GM18517 (cell line): ENCODE measurements at regions not wholly inside any gene's neighbourhood (a gene's known extent, or its start where the extent isn't known, plus 50 kb on each side); places are given as distances from the start of the nearest gene placed in this dataset.

Experiments used
- ATAC-seq: cut with Tn5 transposase; IDR thresholded peaks from one replicate; pipeline ENCODE4 v1.9.1; 2021; ENCODE audit warnings: mild to moderate bottlenecking, moderate library complexity; ENCODE audit not compliant: unreplicated experiment

DNA sequence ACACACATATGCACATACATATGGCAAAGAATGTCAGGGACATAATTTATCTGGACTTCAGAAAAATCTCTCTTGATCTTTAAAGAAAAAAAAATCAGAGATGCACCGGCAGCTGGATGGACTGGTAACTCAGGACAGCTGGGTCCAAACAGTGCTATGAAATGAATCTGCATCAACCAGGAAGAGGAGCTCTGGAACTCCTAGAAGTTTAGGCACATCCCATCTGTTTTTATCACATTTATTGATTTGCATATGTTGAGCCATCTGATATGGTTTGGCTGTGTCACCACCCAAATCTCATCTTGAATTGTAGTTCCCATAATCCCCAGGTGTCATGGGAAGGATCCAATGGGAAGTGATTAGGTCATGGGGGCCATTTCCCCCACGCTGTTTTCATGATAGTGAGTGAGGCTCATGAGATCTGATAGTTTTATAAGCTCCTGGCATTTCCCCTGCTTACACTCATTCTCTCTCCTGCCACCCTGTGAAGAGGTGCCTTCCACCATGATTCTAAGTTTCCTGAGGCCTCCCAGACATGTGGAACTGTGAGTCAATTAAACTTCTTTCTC lies 87.7 kb upstream of the AKIP1 start:
- ATAC-seq = no peak

DNA sequence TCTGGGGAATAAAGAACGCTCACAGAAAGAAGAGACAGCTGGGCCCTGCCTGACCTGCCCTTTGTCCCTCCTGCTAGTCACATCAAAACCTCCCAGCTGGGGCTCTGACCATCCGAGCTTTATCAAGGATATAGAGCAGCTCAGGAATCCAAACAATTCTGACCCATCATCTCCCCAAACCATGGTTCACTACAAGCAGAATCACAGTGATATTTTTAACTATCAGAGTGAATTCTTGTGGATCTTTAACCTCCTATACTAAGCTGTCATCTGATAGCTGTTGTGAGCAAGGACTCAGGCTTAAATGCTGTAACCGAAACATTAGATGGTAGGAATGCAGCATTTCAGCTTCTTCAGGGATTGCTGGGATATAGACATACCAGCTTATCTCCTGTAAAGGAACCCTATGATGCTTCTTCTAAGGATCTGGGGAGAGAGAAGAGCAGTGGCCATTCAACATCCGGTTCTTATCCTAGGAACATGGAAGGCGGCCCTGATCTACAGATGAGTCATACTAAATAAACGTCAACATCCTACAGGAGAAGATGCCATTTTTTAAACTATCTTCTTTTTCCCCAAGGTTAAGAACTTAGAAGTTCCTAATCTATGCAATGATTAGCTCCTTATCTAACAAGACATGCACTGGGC lies 84.7 kb upstream of the AKIP1 start:
- ATAC-seq = no peak

DNA sequence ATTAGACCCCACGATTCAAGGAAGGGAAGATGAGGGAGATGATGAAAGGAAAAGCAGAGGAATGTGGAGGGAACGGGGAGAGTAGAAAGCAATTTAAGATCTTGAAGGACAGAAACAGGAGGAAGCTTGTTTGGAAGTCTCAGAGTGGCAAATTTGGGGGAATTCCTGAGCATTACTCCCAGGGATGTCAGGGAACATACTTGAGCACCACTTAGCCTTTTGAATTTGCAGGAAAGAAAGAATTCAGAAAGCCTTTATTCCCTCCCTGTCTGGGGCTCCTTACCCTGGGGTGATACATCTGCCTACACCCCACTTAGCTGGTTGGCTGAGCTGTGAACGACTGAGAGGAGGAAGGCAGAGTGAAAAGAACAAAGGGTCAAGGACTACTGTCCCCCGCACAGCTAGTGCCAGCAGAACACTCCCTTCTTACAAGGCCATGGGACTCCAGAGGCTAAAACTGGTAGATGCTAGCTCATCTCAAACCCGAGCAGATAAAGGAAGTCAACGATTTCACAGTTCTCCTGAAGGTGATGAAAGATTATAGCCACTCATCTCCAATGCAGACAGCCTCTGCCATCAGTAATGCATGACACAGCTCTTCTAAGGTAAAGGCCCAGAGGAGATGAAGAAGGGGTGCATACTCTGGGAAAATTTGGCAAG lies 84.0 kb upstream of the AKIP1 start:
- ATAC-seq = no peak

DNA sequence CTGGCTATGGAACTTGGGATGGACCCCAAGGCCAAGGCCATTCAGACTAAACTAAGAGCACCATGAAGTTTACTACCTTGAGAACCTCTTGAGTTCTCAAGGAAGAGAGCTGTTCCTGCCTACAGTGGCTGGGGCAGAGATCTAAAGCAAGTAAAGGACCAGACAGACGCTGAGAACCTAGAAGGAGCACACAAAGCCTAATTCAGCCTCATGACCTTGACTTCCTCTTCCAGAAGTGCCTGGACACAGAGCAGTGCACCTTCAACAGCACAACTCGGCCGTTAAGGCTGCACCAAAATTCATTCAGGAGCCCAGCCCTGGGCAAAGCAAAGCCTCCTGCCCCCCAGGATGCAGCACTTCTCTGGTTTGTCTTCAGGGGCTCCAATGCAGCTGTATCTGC lies 82.9 kb upstream of the AKIP1 start:
- ATAC-seq = no peak

DNA sequence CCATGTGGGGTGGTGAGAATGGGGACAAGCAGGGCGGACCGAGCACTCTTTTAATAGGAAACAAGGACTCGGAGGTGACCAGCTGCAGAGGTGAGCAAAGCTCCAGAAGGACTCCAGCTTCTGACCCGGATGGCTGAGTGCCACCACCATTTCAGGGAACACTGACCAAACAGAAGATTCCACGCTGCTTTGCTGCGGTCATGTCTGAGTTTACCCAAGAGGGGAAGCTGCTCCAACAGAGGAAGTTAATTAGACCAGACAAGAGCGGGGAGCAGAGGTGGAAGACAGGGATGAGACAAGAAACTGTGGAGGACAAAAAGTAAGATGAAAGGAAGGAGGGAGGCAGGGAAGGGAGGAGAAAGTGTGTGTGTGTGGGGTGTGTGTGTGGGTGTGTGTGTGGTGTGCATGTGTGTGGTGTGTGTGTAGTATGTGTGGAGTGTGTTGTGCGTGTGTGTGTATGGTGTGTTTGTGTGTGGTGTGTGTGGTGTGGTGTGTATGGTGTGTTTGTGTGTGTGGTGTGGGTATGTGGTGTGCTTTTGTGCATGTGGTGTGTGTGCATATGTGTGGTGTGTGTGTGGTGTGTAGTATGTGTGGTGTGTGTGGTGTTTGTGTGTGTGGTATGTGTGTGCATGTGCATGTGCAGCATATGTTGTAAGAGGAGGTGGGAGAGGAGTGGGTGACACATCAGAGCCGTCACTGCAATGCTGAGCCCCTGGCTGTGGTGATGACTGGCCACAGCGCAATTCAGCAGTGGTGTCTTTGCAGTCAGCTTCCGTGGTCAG lies 82.2 kb upstream of the AKIP1 start:
- ATAC-seq = no peak

DNA sequence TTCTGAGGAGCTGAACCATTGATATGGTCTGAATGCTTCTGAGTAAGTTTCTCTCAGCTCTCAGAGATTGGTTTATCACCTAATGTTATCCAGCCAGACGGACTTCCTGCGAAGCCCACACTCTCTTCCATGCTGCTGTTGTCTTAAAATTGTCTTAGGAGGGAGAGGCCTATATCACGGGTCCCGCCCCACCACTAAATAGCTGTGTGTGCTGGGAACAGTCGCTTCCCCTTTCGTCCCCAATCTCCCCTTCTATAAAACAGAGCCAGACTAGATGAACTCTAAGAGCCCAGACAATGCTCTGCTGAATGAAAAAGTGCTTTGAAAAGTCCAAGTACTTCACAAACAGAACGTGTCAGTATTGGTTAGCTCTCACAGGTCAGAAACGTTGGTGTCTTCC lies 81.4 kb upstream of the AKIP1 start:
- ATAC-seq = no peak

DNA sequence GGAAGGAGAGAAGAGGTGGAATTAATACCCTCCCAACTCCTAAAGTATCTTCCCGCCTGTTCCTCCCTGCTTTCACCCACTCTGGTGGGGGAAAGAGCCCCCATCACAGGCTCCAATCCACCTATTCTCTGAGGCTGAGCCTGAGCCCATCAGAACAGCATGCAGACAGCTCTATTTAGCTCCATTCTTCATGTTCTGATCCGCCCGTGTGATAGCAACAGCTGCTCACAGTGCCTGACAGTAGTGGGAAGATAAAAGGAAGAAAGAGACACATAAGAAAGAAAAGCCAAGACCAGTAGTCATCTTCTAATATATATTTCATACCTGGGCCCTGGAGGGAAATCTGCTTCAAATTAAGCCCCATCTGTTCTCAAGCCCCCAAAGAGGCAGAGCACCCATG lies 80.3 kb upstream of the AKIP1 start:
- ATAC-seq = no peak

DNA sequence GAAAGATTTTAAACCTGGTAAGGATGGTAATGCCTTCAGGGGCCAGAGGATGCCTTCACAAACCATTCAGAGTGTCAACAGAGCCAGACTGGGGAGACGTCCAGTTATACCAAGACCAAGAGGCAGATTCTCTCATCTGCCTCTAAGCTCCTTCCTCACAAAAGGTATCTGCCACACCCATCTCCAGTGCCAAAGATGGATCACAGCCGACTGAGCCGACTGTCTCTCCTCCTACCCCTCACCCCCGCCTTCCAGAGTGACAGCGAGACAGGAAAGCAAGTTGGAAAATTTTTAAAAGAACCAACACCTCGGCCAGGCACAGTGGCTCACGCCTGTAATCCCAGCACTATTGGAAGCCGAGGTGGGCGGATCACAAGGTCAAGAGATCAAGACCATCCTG lies 79.1 kb upstream of the AKIP1 start:
- no peak for ATAC-seq

DNA sequence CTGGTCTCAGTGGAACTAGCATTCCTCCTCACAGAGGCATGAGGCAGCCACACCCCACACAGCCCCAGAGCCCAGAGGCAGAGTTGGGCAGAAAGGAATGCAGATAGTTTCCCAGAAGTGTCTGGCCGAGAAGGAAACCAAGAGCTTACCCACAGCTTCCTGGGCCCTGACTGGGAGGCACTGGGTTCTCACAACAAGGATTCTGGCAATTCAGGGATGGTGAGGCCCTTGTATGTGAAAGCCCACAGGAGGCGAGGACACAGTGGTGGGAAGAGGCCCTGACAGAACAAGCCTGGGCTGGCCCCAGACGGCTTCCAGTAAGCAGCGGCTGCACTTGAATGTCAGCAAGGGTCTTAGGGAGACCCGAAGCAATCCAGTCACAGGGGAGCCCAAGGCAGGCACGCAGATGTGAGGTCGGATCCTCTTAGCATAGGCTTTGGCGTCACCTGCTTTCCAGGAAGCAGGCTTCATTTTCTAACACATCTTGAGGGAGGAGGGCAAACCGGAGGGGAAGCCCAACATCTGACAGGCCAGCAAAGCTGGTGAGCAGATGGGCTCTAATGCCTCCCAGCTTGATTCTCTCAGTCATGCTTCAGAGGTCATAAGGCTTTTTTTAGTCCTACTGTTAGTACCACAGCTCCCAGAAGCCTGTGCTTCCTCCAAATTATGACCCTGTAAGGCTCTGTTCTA lies 78.3 kb upstream of the AKIP1 start:
- ATAC-seq = peak; percentile 92

DNA sequence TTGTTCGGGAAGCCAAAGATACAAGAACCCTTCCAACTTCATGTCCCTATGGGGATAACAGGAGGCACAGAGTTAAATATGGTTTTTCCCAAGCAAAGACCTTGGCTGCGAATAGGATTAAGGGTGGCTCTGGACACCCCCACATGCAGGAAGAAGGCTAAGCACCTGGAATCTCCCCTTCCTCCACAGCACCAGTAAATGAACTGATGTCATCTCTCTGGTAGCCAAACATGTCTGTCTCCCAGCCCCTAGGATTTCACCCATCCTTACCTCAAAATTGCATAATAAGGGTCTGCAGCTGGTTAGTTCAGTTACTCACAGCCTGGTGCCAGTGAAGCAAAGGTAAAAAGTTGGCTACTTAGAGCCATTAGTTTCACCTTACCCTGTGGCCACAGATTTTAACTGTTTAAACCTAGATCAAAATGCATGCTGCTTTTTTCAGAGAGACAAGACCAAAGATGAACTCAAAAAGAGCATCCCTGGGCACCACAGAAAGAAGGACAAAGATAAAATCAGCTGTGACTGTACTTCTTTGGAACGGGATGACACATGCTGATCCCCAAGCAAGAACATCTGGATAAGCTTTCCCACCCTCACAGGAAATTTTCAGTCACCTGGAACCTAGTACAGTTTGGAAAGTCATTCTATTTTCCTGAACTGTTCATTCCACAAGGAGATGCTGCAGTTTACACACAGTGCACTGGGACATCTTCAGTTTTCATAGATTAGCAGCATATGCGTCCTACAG lies 77.2 kb upstream of the AKIP1 start:
- ATAC-seq = no peak

DNA sequence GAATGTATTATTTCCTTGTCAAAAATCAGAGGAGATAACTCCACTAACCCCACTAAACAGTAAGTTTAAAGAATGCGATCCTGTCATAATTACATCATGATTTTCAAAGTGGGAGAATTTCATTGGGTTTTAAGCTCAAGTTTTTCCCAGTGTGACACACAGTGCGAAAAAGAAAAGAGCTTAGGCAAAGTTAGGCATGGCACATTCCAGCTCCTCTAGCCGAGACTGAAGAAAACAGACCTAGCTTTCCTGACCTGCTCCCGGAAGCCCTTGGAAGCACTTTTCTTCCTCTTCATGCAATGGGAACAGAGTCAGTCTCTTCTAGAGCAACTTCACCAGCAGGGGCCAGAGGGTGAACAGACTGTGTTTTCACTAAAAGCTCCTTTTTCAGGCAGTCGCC lies 76.6 kb upstream of the AKIP1 start:
- ATAC-seq = no peak

DNA sequence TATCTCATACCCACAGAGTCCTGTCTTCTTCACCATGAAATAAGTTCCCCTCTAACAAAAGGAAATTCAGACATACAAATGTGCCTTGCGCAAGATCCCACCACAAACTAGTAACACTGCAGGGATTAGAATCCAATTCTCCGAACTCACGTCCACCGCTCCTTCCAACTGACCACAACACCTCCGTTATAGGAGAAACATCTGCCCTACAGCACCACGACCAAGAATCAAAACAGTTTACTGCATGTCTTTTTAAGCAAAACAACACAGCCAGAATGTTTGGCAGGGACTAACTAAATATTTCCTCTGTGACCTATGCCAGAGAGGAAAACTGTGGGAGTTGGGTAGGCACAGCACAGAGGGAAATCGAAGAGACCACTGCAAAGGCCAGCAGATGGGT lies 72.7 kb upstream of the AKIP1 start:
- no peak for ATAC-seq

DNA sequence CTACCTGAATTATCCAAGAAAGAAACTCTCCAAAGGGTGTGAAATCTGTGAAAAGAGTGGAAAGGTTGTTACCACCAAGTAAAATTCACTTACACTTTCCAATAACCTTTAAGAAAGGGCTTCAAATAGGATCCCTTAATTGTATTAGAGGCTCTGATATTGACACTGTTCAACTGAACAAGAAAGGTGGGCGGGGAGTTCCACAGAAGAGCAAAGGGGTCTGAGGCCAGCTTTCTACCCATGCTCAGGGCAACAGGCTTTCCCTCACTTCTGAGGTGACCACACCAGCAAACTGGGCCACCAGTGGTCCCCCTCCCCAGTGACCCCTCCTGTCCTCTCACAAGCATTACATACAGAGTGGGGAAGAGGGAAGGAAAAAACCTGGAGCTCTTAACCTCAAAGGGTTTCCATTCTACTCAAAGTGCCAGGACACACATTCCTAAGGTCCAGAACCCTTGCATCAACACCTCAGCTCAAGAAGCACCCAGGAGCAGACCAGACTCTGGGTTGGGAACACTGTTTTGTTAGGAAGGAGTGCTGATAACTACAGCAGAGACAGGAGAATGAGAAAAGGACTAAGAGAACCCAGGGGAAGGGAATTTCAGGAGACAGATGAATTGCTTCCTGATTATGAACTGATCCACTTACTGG lies 71.6 kb upstream of the AKIP1 start:
- ATAC-seq = no peak

DNA sequence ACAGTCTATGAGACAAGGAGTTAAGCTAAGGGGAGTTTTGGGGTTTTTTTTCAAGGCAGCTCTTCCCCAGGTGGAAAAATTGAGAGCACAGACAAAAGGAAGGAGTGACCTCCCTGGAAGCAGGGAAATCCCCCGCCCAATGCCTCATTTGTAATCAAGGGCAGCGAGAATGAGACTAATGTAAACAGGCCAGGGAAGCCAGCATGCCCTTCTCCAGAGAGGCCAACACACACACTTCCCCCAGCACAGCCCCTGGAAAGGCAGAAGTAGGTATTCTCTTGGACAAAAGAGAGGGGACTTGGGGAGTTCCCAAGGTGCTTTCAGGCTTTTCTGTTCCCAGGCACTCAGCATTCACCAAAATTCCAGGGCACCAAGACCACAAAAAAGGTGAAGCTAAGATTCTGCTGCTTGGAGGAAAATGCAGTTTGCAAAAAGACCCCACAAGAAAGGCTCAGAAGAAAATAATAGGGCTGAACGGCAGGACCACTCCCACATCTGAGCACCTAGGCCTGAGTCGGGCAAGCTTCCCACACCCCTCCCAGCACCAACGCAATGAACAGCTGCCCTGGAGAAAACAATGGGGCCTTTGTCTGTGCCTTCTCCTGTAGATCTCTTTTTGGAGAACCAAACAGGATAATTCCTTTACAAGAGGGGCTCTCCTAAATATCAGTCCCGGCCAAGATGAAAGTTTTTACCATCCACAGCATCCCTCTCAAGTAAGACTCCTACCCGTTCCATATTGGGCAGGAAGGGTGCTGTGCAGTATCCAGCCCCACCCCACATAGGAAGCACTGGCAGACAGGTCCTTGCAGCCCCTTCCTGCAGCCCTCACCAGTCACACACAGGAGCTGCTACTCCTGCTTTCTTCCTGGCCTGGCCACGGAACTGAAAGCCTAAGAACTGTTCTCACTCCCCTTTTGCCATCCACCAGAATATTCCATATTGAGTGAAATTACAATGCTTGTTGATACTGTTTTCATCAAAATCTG lies 70.7 kb upstream of the AKIP1 start:
- no peak for ATAC-seq

DNA sequence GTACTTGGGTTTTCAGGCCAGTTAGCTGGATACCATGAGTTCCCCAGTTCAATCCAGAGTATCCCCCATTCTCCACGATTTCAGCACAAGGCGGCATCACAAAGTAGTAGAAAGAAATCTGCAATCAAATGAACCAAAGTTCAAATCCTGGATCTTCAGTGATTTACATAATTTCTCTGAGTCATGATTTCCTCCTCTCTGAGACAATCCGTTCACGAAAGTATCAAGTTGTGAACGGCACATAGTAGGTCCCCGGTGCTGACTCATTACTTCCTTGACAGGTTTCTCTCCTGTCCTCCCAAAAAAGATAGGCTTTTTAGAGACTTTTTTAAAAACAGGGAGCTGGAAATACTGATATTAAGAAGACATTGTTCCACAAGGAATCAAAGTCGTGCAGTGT lies 69.1 kb upstream of the AKIP1 start:
- no peak for ATAC-seq

DNA sequence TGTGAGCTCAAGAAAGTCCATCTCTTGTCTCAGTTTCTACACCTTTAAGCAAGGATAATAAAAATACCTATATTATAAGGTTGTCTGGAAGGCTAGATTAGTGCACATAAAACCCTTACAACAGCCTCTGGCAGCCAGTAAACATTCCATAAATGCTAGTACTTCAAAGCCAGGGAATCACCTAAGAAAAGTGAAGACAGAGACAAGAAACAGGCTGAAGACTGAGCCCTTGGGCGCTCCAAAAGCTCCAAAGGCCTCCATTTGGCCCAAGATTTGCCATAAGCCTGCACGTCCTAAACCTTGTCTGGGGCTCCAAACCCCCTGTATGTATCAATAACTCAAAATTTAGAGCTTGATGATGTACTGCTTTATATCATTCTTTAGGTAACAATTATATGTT lies 52.2 kb upstream of the AKIP1 start:
- ATAC-seq = no peak
